Esophagus squamous epithelium (tissue), 5 donors: ENCODE measurements at regions not wholly inside any gene's neighbourhood (a gene's known extent, or its start where the extent isn't known, plus 50 kb on each side); places are given as distances from the start of the nearest gene placed in this dataset.

Experiments used
- DNase-seq: peaks from one replicate; lab custom pipeline; 2025; lab: John Stamatoyannopoulos, UW
- H3K27ac ChIP-seq, 4 donors: fragments of 200-600 bp; sonication (generic); one replicate each; pipeline ENCODE4 v1.5.1; 2016 to 2019; ENCODE audit warnings: mild to moderate bottlenecking in 1 of 4
- H3K27me3 ChIP-seq, 4 donors: fragments of 200-600 bp; sonication (generic); 1 replicate in 3 of 4; 2 replicates in 1 of 4; pipeline versions ENCODE4 v1.5.1 to v1.6.0; 2017 to 2021; ENCODE audit warnings: antibody characterized with exemption in 1 of 4
- H3K36me3 ChIP-seq, 3 donors: fragments of 200-600 bp; sonication (generic); one replicate each; pipeline ENCODE4 v1.5.1; 2016 to 2019
- H3K4me1 ChIP-seq, 3 donors: fragments of 200-600 bp; sonication (generic); one replicate each; pipeline ENCODE4 v1.5.1; 2017 to 2019
- H3K4me3 ChIP-seq, 4 donors: fragments of 200-600 bp; sonication (generic); 1 replicate in 3 of 4; 2 replicates in 1 of 4; pipeline ENCODE4 v1.5.1; 2016 to 2019; ENCODE audit warnings: mild to moderate bottlenecking in 2 of 4, moderate library complexity in 1 of 4
- H3K9me3 ChIP-seq, 3 donors: fragments of 200-600 bp; sonication (generic); one replicate each; pipeline ENCODE4 v1.5.1; 2016 to 2019
- POLR2A ChIP-seq, 4 donors: fragments of 450-650 bp; IDR thresholded peaks; one replicate each; pipeline ENCODE4 v1.6.1; 2017; ENCODE audit warnings: antibody characterized with exemption in 4 of 4, mild to moderate bottlenecking in 4 of 4, moderate library complexity in 3 of 4
- WGBS, 2 donors: methylation state at CpG; one replicate each; pipeline ENCODE4 v1.1.5; 2018; 5-methylcytosine and 5-hydroxymethylcytosine counted together
- intact Hi-C: fragments of 100-400 bp; cut with DNase I; formaldehyde crosslinking; loops from one replicate; pipeline ENCODE4 v1.15.0; 2022
- TF ChIP-seq, protein P1 (sequence below), 6 experiments: fragments of 450-650 bp in 4 of 6; fragments of 200-600 bp in 2 of 6; sonication (generic) in 2 of 6; IDR thresholded peaks; one replicate each; pipeline ENCODE4 v1.5.1; 2016 to 2019; ENCODE audit warnings: antibody characterized with exemption in 6 of 6, mild to moderate bottlenecking in 4 of 6, moderate library complexity in 4 of 6
- donor health status: DM: yes; HTN: yes; CAD: no.

- TF ChIP-seq, protein P1, sequence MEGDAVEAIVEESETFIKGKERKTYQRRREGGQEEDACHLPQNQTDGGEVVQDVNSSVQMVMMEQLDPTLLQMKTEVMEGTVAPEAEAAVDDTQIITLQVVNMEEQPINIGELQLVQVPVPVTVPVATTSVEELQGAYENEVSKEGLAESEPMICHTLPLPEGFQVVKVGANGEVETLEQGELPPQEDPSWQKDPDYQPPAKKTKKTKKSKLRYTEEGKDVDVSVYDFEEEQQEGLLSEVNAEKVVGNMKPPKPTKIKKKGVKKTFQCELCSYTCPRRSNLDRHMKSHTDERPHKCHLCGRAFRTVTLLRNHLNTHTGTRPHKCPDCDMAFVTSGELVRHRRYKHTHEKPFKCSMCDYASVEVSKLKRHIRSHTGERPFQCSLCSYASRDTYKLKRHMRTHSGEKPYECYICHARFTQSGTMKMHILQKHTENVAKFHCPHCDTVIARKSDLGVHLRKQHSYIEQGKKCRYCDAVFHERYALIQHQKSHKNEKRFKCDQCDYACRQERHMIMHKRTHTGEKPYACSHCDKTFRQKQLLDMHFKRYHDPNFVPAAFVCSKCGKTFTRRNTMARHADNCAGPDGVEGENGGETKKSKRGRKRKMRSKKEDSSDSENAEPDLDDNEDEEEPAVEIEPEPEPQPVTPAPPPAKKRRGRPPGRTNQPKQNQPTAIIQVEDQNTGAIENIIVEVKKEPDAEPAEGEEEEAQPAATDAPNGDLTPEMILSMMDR (IDR thresholded peaks at IDR 0.05) = no peak
- no peak for TF ChIP-seq POLR2A (IDR thresholded peaks at IDR 0.05)
- no peak overlapping the region for H3K4me3 ChIP-seq
- no peaks in the 10 kb centered on the region for H3K4me1 ChIP-seq
- WGBS, 2 donors = 83 to 89% methylated on average over 7 of the region's 7 CpGs
- intact Hi-C loops = no loop called here
- no peaks in the 10 kb centered on the region for H3K36me3 ChIP-seq
- no peaks in the 10 kb centered on the region for H3K9me3 ChIP-seq
- H3K27ac ChIP-seq = no peak overlapping the region
- no peaks in the 10 kb centered on the region for H3K27me3 ChIP-seq
- no peak for DNase-seq
These were observed 57.9 kb downstream of the PYDC2 start for GRCh38 chr3:191518861-191519260.

GRCh38 chr3:191521055-191521454 lies 60.1 kb downstream of the PYDC2 start:
- no peak overlapping the region for H3K27ac ChIP-seq

GRCh38 chr3:191523148-191523547 lies 62.2 kb downstream of the PYDC2 start:
- Histone ChIP-seq H3K27me3 (no peaks in the 10 kb centered on the region), H3K4me3 (no peak overlapping the region), H3K36me3 (no peaks in the 10 kb centered on the region), H3K4me1 (no peaks in the 10 kb centered on the region), H3K9me3 (no peaks in the 10 kb centered on the region), H3K27ac (no peak overlapping the region)
- DNase-seq = no peak
- TF ChIP-seq POLR2A (IDR thresholded peaks at IDR 0.05) = no peak
- WGBS, 2 donors = 65 to 68% methylated on average over 8 of the region's 8 CpGs
- intact Hi-C loops = no loop called here

More at GRCh38 chr3:191521055-191521454, 60.1 kb downstream of the PYDC2 start:
- no peak for DNase-seq
- no peak for TF ChIP-seq POLR2A (IDR thresholded peaks at IDR 0.05)
- TF ChIP-seq, protein P1 (IDR thresholded peaks at IDR 0.05) = no peak
- intact Hi-C loops = no loop called here
- Histone ChIP-seq H3K9me3 (no peaks in the 10 kb centered on the region), H3K36me3 (no peaks in the 10 kb centered on the region), H3K4me1 (no peaks in the 10 kb centered on the region), H3K27me3 (no peaks in the 10 kb centered on the region), H3K4me3 (no peak overlapping the region)
- 78 to 82% methylated on average over 3 of the region's 3 CpGs for WGBS, 2 donors

DNA sequence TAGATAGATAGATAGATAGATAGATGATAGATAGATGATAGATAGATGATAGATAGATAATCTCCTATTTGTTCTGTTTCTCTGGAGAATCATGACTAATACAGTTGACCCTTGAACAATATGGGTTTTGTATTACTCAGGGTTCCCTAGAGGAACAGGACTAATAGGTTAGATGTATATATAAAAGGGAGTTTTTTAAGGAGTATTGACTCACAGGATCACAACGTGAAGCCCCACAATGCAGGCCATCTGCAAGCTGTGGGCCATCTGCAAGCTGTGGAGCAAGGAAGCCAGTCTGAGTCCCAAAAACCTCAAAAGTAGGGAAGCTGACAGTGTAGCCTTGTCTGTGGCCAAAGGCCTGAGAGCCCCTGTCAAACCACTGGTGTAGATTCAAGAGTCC lies 67.6 kb downstream of the PYDC2 start:
- TF ChIP-seq, protein P1 (IDR thresholded peaks at IDR 0.05) = no peak
- TF ChIP-seq POLR2A (IDR thresholded peaks at IDR 0.05) = no peak
- WGBS, 2 donors = no CpG with 5 or more reads among the region's 1 CpG
- H3K4me1 ChIP-seq = no peaks in the 10 kb centered on the region
- H3K36me3 ChIP-seq = no peaks in the 10 kb centered on the region
- H3K27ac ChIP-seq = no peak overlapping the region
- intact Hi-C loops = no loop called here
- DNase-seq = no peak
- no peaks in the 10 kb centered on the region for H3K27me3 ChIP-seq
- H3K4me3 ChIP-seq = no peak overlapping the region
- H3K9me3 ChIP-seq = no peaks in the 10 kb centered on the region

- TF ChIP-seq POLR2A (IDR thresholded peaks at IDR 0.05) = no peak
- TF ChIP-seq, protein P1 (IDR thresholded peaks at IDR 0.05) = no peak
- WGBS, 2 donors = 76 to 87% methylated on average over 5 of the region's 5 CpGs
These were observed 69.0 kb downstream of the PYDC2 start for GRCh38 chr3:191529992-191530391.

DNA sequence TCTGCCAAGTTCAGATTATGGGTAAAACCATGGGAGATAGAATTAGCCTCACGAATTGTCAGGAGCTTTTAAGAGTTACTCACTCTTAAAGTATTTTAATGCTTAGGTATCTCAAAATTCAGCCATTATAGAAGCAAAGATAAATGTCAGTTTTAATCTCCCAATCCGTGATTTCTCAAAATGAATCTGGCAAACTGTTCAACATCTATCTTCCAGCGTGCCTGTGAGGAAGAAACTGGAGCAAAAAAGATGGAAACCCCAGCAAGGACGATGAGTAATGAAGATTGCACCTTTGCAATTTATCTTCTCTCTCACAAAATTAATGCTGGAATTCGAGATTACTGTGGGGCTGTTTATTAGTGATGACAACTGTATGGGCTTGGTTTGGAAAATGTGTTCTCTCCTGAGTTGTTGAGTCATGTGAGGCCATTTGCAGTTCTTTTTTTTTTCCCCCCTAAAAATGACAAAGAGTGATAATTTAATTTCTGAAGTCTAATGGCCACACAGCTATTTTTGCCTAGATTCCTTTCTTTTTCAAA lies 70.5 kb downstream of the PYDC2 start:
- TF ChIP-seq POLR2A (IDR thresholded peaks at IDR 0.05) = no peak
- TF ChIP-seq, protein P1 (IDR thresholded peaks at IDR 0.05) = no peak
- 47 to 48% methylated on average over 5 of the region's 5 CpGs for WGBS, 2 donors
- Histone ChIP-seq H3K27ac (no peak overlapping the region), H3K4me1 (no peaks in the 10 kb centered on the region), H3K27me3 (no peaks in the 10 kb centered on the region), H3K36me3 (no peaks in the 10 kb centered on the region), H3K4me3 (no peak overlapping the region), H3K9me3 (no peaks in the 10 kb centered on the region)
- intact Hi-C loops = no loop called here
- DNase-seq = no peak

More at GRCh38 chr3:191529992-191530391, 69.0 kb downstream of the PYDC2 start:
- Histone ChIP-seq H3K36me3 (no peaks in the 10 kb centered on the region), H3K4me1 (no peaks in the 10 kb centered on the region), H3K4me3 (no peak overlapping the region), H3K27ac (no peak overlapping the region), H3K27me3 (no peaks in the 10 kb centered on the region), H3K9me3 (no peaks in the 10 kb centered on the region)
- no peak for DNase-seq
- intact Hi-C loops = no loop called here
